ENCODE measurements at regions not wholly inside any gene's neighbourhood (a gene's known extent, or its start where the extent isn't known, plus 50 kb on each side); places are given as distances from the start of the nearest gene placed in this dataset.

GRCh38 chr13:79937771-79938216 is 403.1 kb downstream of the SPRY2 start:
- no peak for TF ChIP-seq CTCF (IDR thresholded peaks at IDR 0.05)
- TF ChIP-seq EP300 (IDR thresholded peaks at IDR 0.05): no peak
- no peak for TF ChIP-seq POLR2AphosphoS5 (IDR thresholded peaks at IDR 0.05)
- TF ChIP-seq POLR2A (IDR thresholded peaks at IDR 0.05): no peak

Data from gastroesophageal sphincter (tissue), 3 donors.